ENCODE measurements at regions not wholly inside any gene's neighbourhood (a gene's known extent, or its start where the extent isn't known, plus 50 kb on each side); places are given as distances from the start of the nearest gene placed in this dataset.
"Not testable (repeated sequence)": the region's sequence is repeated elsewhere in the genome, so short reads cannot be mapped to it uniquely, and the experiment has no call there.

DNA sequence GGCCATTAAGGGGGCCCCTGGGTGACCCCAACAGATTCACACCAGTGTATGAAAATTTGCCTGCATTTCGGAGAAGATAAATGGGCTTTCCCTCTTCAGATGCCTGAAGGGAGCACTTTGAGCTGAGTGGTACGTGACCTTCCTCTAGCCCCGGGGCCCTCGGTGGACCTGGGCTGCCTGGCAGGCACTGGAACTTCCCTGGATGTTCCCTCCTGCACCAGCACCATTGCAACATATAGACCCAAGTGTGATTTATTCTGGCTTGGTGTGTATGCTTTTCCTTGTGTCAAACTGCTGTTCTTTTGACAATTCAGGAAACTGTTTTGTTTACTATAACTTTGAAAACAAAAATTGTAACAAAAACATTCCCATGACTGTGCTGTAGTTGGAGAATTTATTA, 93.8 kb downstream of the TNFRSF13B start:
- no peaks in the 10 kb centered on the region for H3K9me3 ChIP-seq (ENCODE audit: low read depth)
- no peak for DNase-seq (ENCODE audit: low read depth in 1 of 2, low spot score in 1 of 2)

GRCh38 chr17:16877099-16877498, 94.8 kb downstream of the TNFRSF13B start:
- Histone ChIP-seq H3K27ac (no peak overlapping the region), H3K9me3 (ENCODE audit: low read depth) (no peaks in the 10 kb centered on the region), H3K36me3 (no peaks in the 10 kb centered on the region), H3K4me1 (ENCODE audit: low read depth) (no peaks in the 10 kb centered on the region), H3K4me3 (no peak overlapping the region), H3K27me3 (no peaks in the 10 kb centered on the region)
- no peak for DNase-seq (ENCODE audit: low read depth in 1 of 2, low spot score in 1 of 2)
- no peak for TF ChIP-seq CTCF (IDR thresholded peaks at IDR 0.05; ENCODE audit: low read depth, low read length)

More for the DNA sequence above, 93.8 kb downstream of the TNFRSF13B start:
- TF ChIP-seq CTCF (IDR thresholded peaks at IDR 0.05; ENCODE audit: low read depth, low read length): no peak
- H3K4me1 ChIP-seq (ENCODE audit: low read depth): no peaks in the 10 kb centered on the region
- H3K27ac ChIP-seq: no peak overlapping the region
- no peaks in the 10 kb centered on the region for H3K27me3 ChIP-seq
- no peak overlapping the region for H3K4me3 ChIP-seq
- no peaks in the 10 kb centered on the region for H3K36me3 ChIP-seq

DNA sequence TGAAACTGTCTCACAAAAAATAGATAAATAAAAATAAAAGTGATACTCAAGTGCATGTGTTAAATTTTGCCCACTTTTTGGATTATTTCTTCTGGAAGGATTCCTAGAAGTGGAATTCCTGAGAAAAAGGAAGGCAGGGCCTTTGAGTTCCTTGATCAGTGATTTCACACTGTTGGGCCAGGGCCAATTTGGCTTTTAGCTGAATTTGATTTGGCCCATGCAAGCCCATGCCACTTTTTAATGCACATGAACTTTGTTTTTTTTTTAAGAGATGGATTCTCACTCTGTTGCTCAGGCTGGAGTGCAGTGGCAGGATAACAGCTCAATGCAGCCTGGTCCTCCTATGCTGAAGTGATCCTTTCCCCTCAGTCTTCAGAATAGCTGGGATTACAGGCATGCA, 96.3 kb downstream of the TNFRSF13B start:
- Histone ChIP-seq H3K9me3 (ENCODE audit: low read depth) (no peaks in the 10 kb centered on the region), H3K27ac (no peak overlapping the region), H3K27me3 (no peaks in the 10 kb centered on the region), H3K4me1 (ENCODE audit: low read depth) (no peaks in the 10 kb centered on the region), H3K36me3 (no peaks in the 10 kb centered on the region), H3K4me3 (no peak overlapping the region)
- DNase-seq (ENCODE audit: low read depth in 1 of 2, low spot score in 1 of 2): peak in 1 of 2 donors; percentile 11
- no peak for TF ChIP-seq CTCF (IDR thresholded peaks at IDR 0.05; ENCODE audit: low read depth, low read length)

- H3K9me3 ChIP-seq (ENCODE audit: low read depth); H3K4me1 ChIP-seq (ENCODE audit: low read depth); H3K36me3 ChIP-seq; H3K27ac ChIP-seq; H3K27me3 ChIP-seq; H3K4me3 ChIP-seq; DNase-seq (ENCODE audit: low read depth in 1 of 2, low spot score in 1 of 2): not testable (repeated sequence)
Measured at GRCh38 chr17:16874216-16874615, 97.7 kb downstream of the TNFRSF13B start.

DNA sequence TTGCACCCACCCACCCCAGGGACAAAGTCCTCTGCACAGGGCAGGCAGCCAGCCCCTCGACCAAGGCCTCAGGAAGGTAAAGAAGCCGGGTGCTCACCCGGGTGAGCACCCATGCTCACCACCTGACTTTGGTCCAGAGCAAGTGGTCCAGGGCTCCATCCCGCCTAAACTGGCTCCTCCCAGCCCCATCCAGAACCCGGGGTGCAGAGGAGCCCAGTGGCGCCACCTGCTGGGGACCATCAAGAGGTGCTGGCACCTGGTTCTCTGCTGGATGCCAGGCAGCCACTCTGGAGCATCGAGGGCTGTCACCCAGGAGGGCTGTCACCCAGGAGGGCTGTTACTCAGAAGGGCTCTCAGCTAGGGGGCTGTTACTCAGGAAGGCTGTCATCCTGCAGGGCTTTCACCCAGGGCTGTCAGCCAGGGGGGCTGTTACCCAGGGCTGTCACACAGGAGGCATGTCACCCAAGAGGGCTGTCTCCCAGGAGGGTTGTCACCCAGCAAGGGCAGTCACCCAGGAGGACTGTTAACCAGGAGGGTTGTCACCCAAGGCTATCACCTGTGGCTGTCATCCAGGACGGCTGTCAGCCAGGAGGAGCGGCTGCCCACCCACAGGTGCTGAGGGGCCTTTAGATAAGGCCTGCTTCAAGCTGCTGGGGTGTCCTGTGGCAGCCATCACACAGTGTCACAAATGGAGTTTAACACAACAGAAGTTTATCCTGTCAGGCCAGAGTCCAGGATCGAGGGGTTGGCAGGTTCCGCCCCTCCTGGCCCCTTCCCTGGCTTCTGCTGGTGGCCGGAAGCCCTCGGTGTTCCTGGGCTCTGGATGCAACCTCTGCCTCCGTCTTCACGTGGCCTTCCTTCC, 98.5 kb downstream of the TNFRSF13B start:
- H3K27me3 ChIP-seq: no peaks in the 10 kb centered on the region
- no peaks in the 10 kb centered on the region for H3K9me3 ChIP-seq (ENCODE audit: low read depth)
- peak; percentile 74 for TF ChIP-seq CTCF (IDR thresholded peaks at IDR 0.05; ENCODE audit: low read depth, low read length)
- H3K4me1 ChIP-seq (ENCODE audit: low read depth): no peaks in the 10 kb centered on the region
- DNase-seq (ENCODE audit: low read depth in 1 of 2, low spot score in 1 of 2): peak; percentile 28 to 33
- H3K27ac ChIP-seq: no peak overlapping the region
- H3K4me3 ChIP-seq: no peak overlapping the region
- H3K36me3 ChIP-seq: no peaks in the 10 kb centered on the region

- H3K4me3 ChIP-seq: no peak overlapping the region
- DNase-seq (ENCODE audit: low read depth in 1 of 2, low spot score in 1 of 2): peak in 1 of 2 donors; percentile 19
- H3K4me1 ChIP-seq (ENCODE audit: low read depth): no peaks in the 10 kb centered on the region
- no peak overlapping the region for H3K27ac ChIP-seq
- TF ChIP-seq CTCF (IDR thresholded peaks at IDR 0.05; ENCODE audit: low read depth, low read length): no peak
- no peaks in the 10 kb centered on the region for H3K27me3 ChIP-seq
- no peaks in the 10 kb centered on the region for H3K9me3 ChIP-seq (ENCODE audit: low read depth)
- no peaks in the 10 kb centered on the region for H3K36me3 ChIP-seq
Measured at GRCh38 chr17:16872351-16873173, 99.4 kb downstream of the TNFRSF13B start.

GRCh38 chr17:16871446-16872190, 100.3 kb downstream of the TNFRSF13B start:
- H3K4me3 ChIP-seq; H3K4me1 ChIP-seq (ENCODE audit: low read depth); DNase-seq (ENCODE audit: low read depth in 1 of 2, low spot score in 1 of 2); H3K27ac ChIP-seq; H3K27me3 ChIP-seq; H3K9me3 ChIP-seq (ENCODE audit: low read depth); H3K36me3 ChIP-seq: not testable (repeated sequence)

All from cardiac muscle cell (in vitro differentiated cells and primary cell).